SK-N-MC (cell line): ENCODE measurements at regions not wholly inside any gene's neighbourhood (a gene's known extent, or its start where the extent isn't known, plus 50 kb on each side); places are given as distances from the start of the nearest gene placed in this dataset.

Experiments
- EZH2 ChIP-seq: fragments of 200-600 bp; sonication (generic); IDR thresholded peaks from one replicate; pipeline ENCODE4 v1.6.1; 2017; ENCODE audit warnings: antibody characterized with exemption
- POLR2AphosphoS5 ChIP-seq: IDR thresholded peaks from 2 replicates; pipeline ENCODE4 v1.6.1; 2012; ENCODE audit warnings: mild to moderate bottlenecking, low read depth, low read length, borderline replicate concordance

- no peak for TF ChIP-seq POLR2AphosphoS5
- TF ChIP-seq EZH2: no peak
These were observed 76.9 kb upstream of the PSMA6 start for GRCh38 chr14:35215110-35215813.
